ENCODE measurements at regions not wholly inside any gene's neighbourhood (a gene's known extent, or its start where the extent isn't known, plus 50 kb on each side); places are given as distances from the start of the nearest gene placed in this dataset.
"Not testable (repeated sequence)": the region's sequence is repeated elsewhere in the genome, so short reads cannot be mapped to it uniquely, and the experiment has no call there.

GRCh38 chr1:68705466-68705865, 208.6 kb upstream of the DEPDC1 start:
- DNase-seq (ENCODE audit: low read depth in 1 of 2, low spot score in 2 of 2): no peak
- Histone ChIP-seq H3K27ac (no peak overlapping the region), H3K4me3 (no peak overlapping the region)

GRCh38 chr1:68706639-68707317, 209.9 kb upstream of the DEPDC1 start:
- DNase-seq (ENCODE audit: low read depth in 1 of 2, low spot score in 2 of 2): no peak
- Histone ChIP-seq H3K9me3 (replicated peaks) (no peaks in the 10 kb centered on the region; the same call in 1 of the 2 replicates), H3K27me3 (replicated peaks) (peaks cover 3% of the 10 kb centered on the region; the same call in 1 of the 2 replicates), H3K4me3 (no peak overlapping the region), H3K27ac (no peak overlapping the region), H3K4me1 (replicated peaks) (no peaks in the 10 kb centered on the region), H3K36me3 (no peaks in the 10 kb centered on the region)

More at GRCh38 chr1:68705466-68705865, 208.6 kb upstream of the DEPDC1 start:
- Histone ChIP-seq H3K27me3 (replicated peaks) (peaks cover 3% of the 10 kb centered on the region; the same call in 1 of the 2 replicates), H3K9me3 (replicated peaks) (no peaks in the 10 kb centered on the region; the same call in 1 of the 2 replicates), H3K4me1 (replicated peaks) (no peaks in the 10 kb centered on the region), H3K36me3 (no peaks in the 10 kb centered on the region)

- Histone ChIP-seq H3K4me1 (replicated peaks) (no peaks in the 10 kb centered on the region), H3K9me3 (replicated peaks) (no peaks in the 10 kb centered on the region), H3K27me3 (replicated peaks) (no peaks in the 10 kb centered on the region), H3K36me3 (no peaks in the 10 kb centered on the region), H3K4me3 (no peak overlapping the region), H3K27ac (no peak overlapping the region)
- DNase-seq (ENCODE audit: low read depth in 1 of 2, low spot score in 2 of 2): no peak
Observed at GRCh38 chr1:68717330-68717729, 220.4 kb upstream of the DEPDC1 start.

GRCh38 chr1:68720476-68720875, 223.6 kb upstream of the DEPDC1 start:
- no peak for DNase-seq (ENCODE audit: low read depth in 1 of 2, low spot score in 2 of 2)
- H3K27me3 ChIP-seq (replicated peaks): no peaks in the 10 kb centered on the region
- no peaks in the 10 kb centered on the region for H3K36me3 ChIP-seq
- H3K4me1 ChIP-seq (replicated peaks): no peaks in the 10 kb centered on the region
- no peak overlapping the region for H3K27ac ChIP-seq
- H3K9me3 ChIP-seq (replicated peaks): no peaks in the 10 kb centered on the region
- no peak overlapping the region for H3K4me3 ChIP-seq

GRCh38 chr1:68723791-68724190, 226.9 kb upstream of the DEPDC1 start:
- Histone ChIP-seq H3K4me3 (no peak overlapping the region), H3K4me1 (replicated peaks) (no peaks in the 10 kb centered on the region), H3K9me3 (replicated peaks) (no peaks in the 10 kb centered on the region), H3K27ac (no peak overlapping the region), H3K27me3 (replicated peaks) (no peaks in the 10 kb centered on the region), H3K36me3 (no peaks in the 10 kb centered on the region)
- DNase-seq (ENCODE audit: low read depth in 1 of 2, low spot score in 2 of 2): no peak

GRCh38 chr1:68725001-68725752, 228.3 kb upstream of the DEPDC1 start:
- DNase-seq (ENCODE audit: low read depth in 1 of 2, low spot score in 2 of 2): no peak
- Histone ChIP-seq H3K4me1 (replicated peaks) (no peaks in the 10 kb centered on the region), H3K4me3 (no peak overlapping the region), H3K9me3 (replicated peaks) (no peaks in the 10 kb centered on the region), H3K36me3 (no peaks in the 10 kb centered on the region), H3K27me3 (replicated peaks) (no peaks in the 10 kb centered on the region), H3K27ac (no peak overlapping the region)

GRCh38 chr1:68739486-68739885, 242.6 kb upstream of the DEPDC1 start:
- H3K9me3 ChIP-seq (replicated peaks); DNase-seq (ENCODE audit: low read depth in 1 of 2, low spot score in 2 of 2); H3K27me3 ChIP-seq (replicated peaks); H3K36me3 ChIP-seq; H3K4me1 ChIP-seq (replicated peaks); H3K27ac ChIP-seq; H3K4me3 ChIP-seq: not testable (repeated sequence)

- H3K36me3 ChIP-seq: no peaks in the 10 kb centered on the region
- H3K27ac ChIP-seq: no peak overlapping the region
- DNase-seq (ENCODE audit: low read depth in 1 of 2, low spot score in 2 of 2): no peak
Observed at GRCh38 chr1:68745011-68745410, 248.1 kb upstream of the DEPDC1 start.

GRCh38 chr1:68745451-68745850, 248.6 kb upstream of the DEPDC1 start:
- Histone ChIP-seq H3K27ac (no peak overlapping the region), H3K9me3 (replicated peaks) (no peaks in the 10 kb centered on the region; the same call in 1 of the 2 replicates), H3K4me3 (no peak overlapping the region)

More at GRCh38 chr1:68745011-68745410, 248.1 kb upstream of the DEPDC1 start:
- Histone ChIP-seq H3K4me3 (no peak overlapping the region), H3K9me3 (replicated peaks) (no peaks in the 10 kb centered on the region; the same call in 1 of the 2 replicates), H3K4me1 (replicated peaks) (no peaks in the 10 kb centered on the region), H3K27me3 (replicated peaks) (no peaks in the 10 kb centered on the region)

GRCh38 chr1:68746378-68746777, 249.5 kb upstream of the DEPDC1 start:
- H3K27me3 ChIP-seq (replicated peaks): no peaks in the 10 kb centered on the region

More at GRCh38 chr1:68745451-68745850, 248.6 kb upstream of the DEPDC1 start:
- no peaks in the 10 kb centered on the region for H3K4me1 ChIP-seq (replicated peaks)
- DNase-seq (ENCODE audit: low read depth in 1 of 2, low spot score in 2 of 2): no peak
- H3K27me3 ChIP-seq (replicated peaks): no peaks in the 10 kb centered on the region
- H3K36me3 ChIP-seq: no peaks in the 10 kb centered on the region

GRCh38 chr1:68751723-68752122, 254.8 kb upstream of the DEPDC1 start:
- Histone ChIP-seq H3K4me1 (replicated peaks) (no peaks in the 10 kb centered on the region), H3K27ac (no peak overlapping the region), H3K27me3 (replicated peaks) (no peaks in the 10 kb centered on the region), H3K36me3 (no peaks in the 10 kb centered on the region), H3K9me3 (replicated peaks) (no peaks in the 10 kb centered on the region), H3K4me3 (no peak overlapping the region)
- DNase-seq (ENCODE audit: low read depth in 1 of 2, low spot score in 2 of 2): no peak

More at GRCh38 chr1:68746378-68746777, 249.5 kb upstream of the DEPDC1 start:
- no peak for DNase-seq (ENCODE audit: low read depth in 1 of 2, low spot score in 2 of 2)
- Histone ChIP-seq H3K4me3 (no peak overlapping the region), H3K4me1 (replicated peaks) (no peaks in the 10 kb centered on the region), H3K27ac (no peak overlapping the region), H3K9me3 (replicated peaks) (no peaks in the 10 kb centered on the region), H3K36me3 (no peaks in the 10 kb centered on the region)

- Histone ChIP-seq H3K9me3 (replicated peaks) (no peaks in the 10 kb centered on the region), H3K36me3 (no peaks in the 10 kb centered on the region), H3K27me3 (replicated peaks) (no peaks in the 10 kb centered on the region), H3K4me1 (replicated peaks) (no peaks in the 10 kb centered on the region), H3K27ac (no peak overlapping the region), H3K4me3 (no peak overlapping the region)
- DNase-seq (ENCODE audit: low read depth in 1 of 2, low spot score in 2 of 2): no peak
Observed at GRCh38 chr1:68758666-68759209, 261.9 kb upstream of the DEPDC1 start.

- no peaks in the 10 kb centered on the region for H3K36me3 ChIP-seq
- no peak overlapping the region for H3K4me3 ChIP-seq
- no peaks in the 10 kb centered on the region for H3K27me3 ChIP-seq (replicated peaks)
- H3K9me3 ChIP-seq (replicated peaks): no peaks in the 10 kb centered on the region
- no peak overlapping the region for H3K27ac ChIP-seq
- no peaks in the 10 kb centered on the region for H3K4me1 ChIP-seq (replicated peaks)
- no peak for DNase-seq (ENCODE audit: low read depth in 1 of 2, low spot score in 2 of 2)
Observed at GRCh38 chr1:68767941-68768340, 271.1 kb upstream of the DEPDC1 start.

- Histone ChIP-seq H3K36me3 (no peaks in the 10 kb centered on the region), H3K4me3 (no peak overlapping the region), H3K27ac (no peak overlapping the region), H3K27me3 (replicated peaks) (no peaks in the 10 kb centered on the region), H3K9me3 (replicated peaks) (no peaks in the 10 kb centered on the region), H3K4me1 (replicated peaks) (no peaks in the 10 kb centered on the region)
- no peak for DNase-seq (ENCODE audit: low read depth in 1 of 2, low spot score in 2 of 2)
Observed at GRCh38 chr1:68770817-68771216, 273.9 kb upstream of the DEPDC1 start.
